GM19397 (cell line): ENCODE measurements at regions not wholly inside any gene's neighbourhood (a gene's known extent, or its start where the extent isn't known, plus 50 kb on each side); places are given as distances from the start of the nearest gene placed in this dataset.
A peak's percentile ranks its signal among the peaks of the same experiment; 100 is the strongest.
"Not testable (repeated sequence)": the region's sequence is repeated elsewhere in the genome, so short reads cannot be mapped to it uniquely, and the experiment has no call there.

ENCODE experiments used
- ATAC-seq: cut with Tn5 transposase; IDR thresholded peaks from one replicate; pipeline ENCODE4 v1.9.1; 2021; ENCODE audit warnings: mild to moderate bottlenecking, moderate library complexity; ENCODE audit not compliant: unreplicated experiment

DNA sequence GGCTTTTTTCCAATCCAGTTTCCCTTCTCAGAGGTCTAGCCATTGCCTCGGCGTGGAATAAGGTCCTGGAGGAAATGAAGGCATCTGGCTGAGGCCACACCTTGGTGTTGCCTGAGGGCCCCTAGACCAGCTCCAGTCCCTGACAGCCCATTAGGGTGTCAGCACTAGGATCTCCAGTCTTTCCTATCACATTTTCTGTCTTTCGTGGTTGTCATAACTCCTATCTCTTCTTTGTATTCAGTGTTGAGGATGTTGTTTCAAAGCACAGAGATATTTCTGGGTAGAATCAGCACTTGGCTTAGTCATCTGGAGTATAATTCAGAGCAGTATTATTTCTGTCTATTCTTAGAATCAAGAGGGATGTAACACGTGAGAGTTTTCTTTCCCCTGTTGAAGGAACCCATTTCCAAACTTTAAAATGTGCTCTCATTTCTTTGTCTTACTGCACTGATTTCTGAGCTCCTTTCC lies 844.3 kb downstream of the KCNT2 start:
- no peak for ATAC-seq

DNA sequence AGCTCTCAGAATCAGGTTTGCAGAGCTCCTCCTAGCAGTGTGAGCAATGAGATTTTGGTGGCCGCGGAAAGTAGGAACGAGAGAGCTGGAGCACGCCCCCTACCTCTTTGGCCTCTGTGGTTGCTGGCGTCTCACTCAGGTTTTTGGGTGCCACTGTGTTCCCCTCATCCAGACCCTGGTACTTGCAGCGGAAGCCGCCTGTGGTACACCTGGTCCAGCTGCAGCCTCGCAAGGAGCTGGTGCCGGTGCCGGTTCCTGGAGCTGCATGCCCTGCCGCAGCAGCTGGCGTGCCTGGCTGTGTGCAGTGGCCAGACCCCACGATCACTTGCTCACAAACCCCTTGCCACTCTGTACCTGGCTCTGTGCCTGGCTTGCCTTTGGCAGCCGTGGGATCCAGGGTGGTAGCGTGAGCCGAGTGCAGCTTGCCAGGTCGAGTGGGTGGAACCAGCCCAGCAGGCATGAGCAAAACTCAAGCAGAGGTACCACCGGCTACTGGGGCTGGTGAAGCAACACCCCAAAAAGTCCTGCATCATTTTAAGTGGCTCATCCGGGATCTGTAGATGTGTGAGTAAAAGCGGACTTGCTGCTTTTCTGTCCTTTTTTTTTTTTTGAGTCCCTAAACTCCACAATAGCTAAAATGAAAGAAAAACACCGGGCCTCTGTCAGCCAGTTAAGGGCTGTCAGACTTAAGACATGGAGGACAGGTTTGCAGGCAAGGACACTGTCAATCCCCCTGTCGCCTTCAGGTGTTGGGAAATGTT lies 844.9 kb downstream of the KCNT2 start:
- no peak for ATAC-seq

DNA sequence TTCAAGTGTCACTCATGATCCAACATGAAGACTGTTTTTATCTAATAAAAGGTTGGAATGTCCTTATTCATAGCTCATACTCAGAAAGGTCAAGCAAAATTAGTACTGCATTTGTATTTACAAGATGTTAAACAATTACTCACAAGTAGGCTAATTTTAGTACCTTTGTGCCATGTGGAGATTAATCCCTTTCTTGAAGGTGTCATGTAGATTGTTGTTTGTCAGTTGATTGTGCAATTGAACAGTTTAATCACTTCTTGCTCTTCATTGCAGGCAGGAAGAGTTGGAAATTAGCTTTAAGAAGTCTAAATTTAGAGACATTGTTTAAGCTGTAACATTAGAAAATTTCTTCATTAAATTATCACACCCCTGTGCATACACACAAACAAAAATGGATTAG lies 847.1 kb downstream of the KCNT2 start:
- ATAC-seq, result no peak

DNA sequence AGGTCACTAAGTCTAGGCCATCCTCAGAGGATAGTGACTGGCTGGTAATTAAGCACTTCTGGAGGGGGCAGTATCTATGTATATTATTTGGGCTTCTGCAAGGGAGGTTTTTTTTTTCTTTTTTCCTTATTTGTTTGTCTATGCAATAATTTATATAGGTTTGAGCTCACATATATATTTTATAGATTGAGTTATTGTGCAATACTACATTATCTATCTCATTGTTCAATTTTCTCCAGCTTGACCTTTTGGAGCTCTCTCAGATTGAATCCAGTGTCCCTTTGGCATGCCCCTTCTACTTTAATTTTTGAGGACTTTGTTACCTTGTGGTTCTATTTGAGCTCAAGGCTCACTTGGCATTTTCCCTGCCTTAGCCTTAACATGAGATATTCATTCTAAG lies 852.1 kb downstream of the KCNT2 start:
- ATAC-seq, result no peak

DNA sequence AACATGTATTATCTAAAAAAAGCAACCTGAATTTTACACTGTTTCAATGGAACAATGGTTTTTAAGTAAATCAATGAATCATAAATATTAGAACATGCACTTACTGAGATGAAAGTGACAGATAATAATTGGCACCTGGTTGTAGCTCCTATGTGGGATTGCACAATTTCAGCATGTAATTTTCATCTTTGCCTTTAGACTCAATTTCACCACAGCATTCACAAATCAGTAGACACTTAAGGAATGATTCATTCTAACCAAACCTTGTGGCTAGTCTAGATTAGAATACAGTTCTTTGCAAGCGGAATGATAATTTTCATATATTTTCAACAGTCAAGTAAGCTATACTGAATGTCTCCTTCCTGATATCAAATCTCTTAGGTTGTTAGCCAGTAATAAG lies 853.4 kb downstream of the KCNT2 start:
- no peak for ATAC-seq

DNA sequence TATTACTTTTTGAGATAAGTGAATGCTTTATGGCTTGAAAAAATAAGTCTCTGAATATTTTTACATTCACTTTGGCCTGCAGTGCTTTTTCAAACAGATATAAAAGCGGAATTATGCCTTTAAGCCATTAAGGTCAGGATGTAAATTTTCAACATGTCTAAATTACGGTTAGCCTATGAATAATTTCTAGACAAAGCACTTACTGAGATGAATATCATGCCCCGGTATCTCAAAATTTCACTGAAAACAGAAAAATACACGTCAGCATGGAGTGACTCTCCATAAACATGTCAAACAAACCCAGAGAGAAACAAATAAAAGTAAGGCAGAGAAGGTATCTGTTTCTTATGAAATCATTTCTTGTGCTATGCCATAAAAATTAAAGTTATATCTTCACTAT lies 853.9 kb downstream of the KCNT2 start:
- ATAC-seq, result no peak

DNA sequence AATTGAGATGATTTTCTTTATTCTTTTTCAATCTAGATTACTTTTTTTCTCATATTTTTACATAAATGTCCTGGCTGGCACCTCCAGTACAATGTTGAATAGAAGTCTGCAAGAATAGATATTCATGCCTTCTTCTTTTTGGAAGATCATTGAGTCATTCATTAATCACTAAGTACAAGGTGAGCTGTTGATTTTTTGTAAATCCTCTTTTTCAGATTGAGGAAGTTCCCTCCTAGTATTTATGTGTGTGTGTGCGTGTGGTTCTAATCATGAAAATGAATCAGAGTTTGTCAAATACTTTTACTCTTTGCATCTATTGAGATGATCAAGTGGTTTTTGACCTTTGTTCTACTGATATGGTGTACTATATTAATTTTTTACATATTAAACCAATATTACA lies 859.3 kb downstream of the KCNT2 start:
- no peak for ATAC-seq

DNA sequence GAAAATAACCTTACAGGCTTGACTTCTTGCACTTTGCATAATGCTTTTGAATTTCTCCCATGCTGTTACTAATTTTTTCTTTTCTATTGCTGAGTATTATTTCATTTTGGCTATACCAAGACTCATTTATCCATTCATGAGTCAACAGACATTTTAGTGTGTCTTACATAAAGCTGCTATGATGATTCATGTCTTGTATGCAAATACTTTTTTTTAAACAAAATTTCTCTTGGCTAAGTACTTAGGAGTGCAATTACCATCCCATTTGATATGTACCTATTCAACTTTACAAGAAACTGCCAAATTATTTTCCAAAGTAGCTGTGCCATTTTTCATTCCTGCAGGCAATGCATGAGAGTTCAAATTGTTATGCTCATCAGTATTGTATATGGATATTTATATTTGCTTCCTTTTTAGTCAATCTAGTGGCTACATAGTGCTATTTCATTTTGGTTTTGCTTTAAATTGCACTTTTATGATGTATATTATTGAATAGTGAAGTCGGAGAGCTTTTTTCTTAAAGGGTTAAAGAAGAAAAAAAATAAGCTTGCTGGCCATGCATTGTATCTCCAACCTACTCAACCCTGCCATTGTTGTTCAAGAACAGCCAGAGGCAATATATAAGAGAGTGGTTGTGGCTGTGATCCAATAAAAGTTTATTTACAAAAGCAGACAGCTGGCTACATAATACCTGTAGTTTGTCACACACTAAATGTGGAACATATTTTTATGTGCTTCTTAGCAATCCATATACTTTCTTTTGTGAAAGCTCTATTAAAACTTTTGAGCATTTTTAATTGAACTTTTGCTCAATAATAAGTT lies 862.8 kb downstream of the KCNT2 start:
- no peak for ATAC-seq

DNA sequence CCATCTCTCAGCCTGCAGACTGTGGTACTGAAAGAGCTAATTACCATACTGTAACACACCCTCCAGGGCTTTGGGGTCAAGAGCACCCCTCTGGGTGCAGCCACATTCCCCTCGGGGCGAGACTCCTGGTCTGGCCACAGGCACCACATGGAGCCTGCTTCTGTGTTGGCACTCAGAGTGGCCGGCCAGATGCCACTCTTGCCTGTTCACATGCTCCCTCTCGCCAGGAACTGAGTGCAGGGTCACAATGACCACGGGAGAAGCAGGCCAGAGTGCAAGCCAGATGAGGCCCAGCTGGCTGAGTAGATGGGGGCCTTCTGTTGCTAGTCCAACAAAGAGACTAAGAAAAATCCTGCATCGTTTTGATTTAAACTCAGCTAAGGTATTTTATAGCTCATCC lies 864.0 kb downstream of the KCNT2 start:
- no peak for ATAC-seq

DNA sequence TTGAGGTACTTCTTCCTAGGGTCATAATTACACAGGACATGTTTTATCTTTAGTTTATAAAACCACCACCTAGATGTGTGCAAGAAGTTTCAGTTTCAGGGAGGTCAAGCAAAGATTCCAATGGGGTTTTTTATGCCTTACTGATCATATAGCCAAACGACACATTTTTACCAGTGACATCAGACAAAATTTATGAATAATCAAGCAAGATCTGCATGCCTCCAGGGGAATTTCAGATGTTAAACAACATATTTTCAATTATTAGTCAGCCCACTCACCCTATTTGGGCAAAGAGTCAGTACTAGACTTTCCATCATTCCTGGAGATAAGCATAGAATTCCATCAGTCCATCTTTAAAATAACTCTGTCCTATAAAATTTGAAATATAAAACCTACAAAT lies 867.4 kb downstream of the KCNT2 start:
- ATAC-seq, result no peak

DNA sequence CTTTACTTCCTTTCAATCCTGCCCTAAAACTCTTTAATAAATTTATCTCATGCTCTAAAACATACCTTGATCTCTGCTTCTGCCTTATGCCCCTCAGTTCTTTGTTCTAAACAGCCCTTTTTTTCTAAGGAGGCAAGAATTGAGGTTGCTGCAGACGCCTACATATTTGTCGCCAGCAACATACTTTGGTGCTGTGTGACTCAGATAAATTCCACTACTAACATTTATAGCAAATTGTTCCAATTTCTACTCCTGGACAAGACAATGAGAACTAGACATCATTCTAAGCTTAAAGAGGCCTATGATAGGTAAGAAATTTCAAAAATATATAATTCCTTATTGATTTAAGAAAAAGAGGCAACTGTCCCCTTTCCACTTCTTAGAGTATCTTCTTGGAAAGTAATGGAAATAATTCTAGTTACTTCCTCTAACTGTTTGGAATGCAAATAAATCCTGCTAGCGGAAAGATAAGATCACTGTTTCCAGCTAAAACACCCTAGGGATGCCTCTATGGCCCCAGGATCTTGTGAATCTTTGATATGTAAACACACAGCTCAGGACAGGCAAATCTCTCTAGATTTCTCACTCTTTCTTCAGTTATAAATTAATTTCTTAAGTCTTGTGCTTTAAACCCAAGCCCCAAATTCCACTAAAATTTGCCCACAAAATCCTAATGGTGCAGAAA lies 869.1 kb downstream of the KCNT2 start:
- ATAC-seq, result no peak

DNA sequence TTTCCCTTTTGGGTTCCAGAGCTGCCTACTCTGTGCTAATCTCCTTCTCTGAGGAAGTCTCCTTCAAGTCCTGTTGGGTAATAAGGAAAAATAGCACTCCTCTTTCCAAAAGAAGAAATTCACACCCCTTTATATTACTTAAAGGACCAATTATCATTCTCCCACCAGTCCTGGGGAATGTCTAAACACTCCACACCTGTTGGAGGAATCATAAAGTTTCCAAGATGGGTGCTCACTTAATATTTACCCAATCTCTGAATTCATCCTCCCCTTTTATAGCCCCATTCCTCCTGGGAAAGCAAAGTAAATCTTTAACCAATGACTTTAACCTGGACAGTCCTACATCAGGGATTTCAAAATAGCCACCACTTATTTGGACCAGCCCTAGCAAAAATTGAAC lies 873.1 kb downstream of the KCNT2 start:
- no peak for ATAC-seq

DNA sequence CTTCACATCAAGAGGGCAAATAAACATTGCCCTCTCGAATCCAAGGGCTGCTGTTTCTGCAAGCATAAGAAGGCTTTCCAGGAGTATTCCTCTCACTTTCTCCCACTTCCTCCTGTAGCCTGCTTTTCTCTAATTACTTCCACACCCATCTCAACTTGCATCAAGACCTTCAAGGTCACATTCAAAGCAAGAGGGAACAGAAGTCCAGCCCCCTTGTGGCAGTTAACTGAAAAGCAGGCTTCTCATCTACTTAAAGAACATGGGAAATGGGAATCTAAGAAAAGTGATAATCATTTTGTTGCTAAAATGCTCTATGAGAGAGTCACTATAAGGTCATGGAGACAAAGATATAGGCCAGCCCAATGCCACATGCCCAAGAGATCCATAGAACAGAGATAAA lies 874.4 kb downstream of the KCNT2 start:
- ATAC-seq, result peak; percentile 57

DNA sequence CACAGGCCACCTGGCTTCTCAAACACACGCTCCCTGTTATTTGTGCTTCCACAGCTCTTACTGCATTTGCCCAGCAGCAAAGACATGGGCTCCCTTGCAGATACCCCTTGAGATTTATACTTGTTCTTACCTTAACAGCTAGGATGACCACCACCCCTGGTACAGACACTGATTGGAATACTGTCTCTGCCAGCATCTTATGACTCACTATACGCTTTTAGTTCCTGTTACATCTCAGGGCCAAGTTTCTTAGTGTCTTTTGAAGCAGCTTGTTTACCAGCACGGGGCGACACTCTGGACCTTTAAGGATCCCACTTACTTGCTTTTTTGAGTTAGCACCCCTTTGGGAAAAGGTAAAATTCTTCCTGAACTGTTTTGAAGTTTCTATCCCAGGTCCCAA lies 874.8 kb downstream of the KCNT2 start:
- ATAC-seq, result no peak

DNA sequence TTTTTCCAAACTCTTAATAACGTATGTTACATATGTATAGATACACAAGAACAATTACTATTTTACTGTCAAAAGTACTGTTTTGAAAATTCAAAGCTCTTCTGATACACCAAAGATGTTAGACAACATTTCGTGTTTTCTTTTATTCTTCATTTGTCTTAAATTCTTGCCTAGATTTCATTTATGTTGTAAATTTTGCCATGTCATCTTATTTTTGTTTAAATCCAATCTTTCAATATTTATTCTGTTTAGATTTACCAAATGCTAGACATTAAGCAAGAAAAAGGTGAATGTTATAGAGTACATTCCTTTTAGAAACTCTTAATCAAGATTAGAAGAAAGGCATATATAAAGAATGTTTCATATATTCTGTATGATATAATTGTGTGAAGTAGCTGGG lies 876.9 kb downstream of the KCNT2 start:
- ATAC-seq, result no peak

DNA sequence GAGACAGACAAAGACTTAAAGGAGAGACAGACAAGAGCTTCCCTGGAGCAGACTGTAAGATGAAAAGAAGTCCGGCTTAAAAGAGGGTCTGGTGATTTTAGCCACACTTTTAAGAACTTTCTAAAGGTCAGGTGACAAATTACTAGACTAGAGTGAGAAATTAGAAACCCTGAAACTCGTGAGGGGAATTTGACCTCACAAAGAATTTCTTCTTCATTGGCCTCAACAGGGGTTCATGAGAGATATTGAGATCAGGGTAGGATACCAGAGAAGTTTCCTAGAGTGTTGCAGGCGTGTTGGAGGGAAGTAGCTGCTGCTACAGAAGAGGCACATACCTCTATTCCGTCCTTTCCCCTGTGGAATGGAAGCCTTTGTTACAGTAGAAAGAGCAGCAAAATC lies 884.4 kb downstream of the KCNT2 start:
- ATAC-seq, result no peak

DNA sequence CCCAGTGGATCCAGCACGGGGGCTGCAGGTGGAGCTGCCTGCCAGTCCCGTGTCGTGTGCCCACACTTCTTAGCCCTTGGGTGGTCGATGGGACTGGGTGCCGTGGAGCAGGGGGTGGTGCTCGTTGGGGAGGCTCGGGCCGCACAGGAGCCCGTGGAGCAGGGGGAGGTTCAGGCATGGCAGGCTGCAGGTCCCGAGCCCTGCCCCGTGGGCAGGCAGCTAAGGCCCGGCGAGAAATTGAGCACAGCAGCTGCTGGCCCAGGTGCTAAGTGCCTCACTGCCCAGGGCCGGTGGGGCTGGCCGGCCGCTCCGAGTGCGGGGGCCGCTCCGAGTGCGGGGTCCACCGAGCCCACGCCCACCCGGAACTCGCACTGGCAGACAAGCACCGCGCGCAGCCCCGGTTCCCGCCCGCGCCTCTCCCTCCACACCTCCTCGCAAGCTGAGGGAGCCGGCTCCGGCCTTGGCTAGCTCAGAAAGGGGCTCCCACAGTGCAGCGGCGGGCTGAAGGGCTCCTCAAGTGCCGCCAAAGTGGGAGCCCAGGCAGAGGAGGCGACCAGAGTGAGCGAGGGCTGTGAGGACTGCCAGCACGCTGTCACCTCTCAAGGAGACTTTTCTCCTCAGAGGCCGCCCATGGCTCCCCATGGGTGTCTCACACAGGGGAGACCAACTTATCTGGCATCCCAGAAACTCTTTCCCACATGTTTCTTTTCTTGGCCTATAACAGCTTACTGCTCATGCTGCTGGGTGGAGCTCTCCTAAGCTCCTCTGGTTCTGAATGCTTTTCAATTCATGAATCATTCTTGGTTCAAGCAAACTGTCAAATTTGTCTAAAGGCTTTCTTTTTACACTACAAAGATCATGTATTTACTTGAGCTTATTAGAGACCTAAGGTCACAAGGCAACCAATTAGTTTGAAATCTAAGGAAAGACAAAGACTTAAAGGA lies 885.1 kb downstream of the KCNT2 start:
- ATAC-seq, result not testable (repeated sequence)

DNA sequence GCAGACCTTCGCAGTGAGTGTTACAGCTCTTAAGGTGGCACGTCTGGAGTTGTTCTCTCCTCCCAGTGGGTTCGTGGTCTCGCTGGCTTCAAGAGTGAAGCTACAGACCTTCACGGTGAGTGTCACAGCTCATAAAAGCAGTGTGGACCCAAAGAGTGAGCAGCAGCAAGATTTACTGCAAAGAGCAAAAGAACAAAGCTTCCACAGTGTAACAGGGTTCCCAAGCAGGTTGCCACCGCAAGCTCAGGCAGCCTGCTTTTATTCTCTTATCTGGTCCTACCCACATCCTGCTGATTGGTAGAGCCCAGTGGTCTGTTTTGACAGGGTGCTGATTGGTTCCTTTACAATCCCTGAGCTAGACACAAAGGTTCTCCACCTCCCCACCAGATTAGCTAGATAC lies 886.1 kb downstream of the KCNT2 start:
- ATAC-seq, result not testable (repeated sequence)

DNA sequence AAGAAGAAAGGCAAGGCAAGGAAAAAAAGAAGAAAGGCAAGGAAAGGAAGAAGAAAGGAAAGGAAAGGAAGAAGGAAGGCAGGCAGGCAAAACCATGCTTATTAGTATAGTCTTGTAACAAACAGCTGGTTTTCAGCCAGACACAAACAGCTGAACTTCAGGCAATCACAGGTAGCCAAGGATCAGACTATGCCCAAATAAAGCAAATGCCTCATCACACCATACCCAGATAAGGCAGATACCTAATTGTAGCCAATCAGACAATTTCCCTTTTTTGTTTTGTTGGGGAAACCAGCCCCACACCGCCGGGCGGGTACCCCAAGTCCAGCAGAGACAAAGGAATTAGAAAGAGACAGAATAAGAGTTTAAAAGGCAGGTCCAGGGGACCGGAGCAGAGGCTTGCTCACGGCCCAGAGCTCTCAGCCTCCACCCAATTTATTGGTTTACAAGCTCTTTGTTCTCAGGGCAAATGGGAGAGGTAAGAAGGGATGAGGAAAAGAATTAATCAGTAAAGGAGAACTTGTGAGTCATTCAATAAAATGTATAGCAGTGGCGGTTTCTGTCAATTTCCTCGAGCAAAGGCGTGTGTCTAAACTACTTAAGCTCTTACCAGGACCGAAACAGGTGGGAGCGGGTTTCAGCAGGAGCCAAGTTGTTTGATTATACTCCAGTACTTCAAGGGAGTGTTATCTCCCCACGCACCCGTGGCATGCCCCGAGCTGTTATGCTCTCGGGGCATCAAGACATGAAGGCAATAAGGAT lies 886.8 kb downstream of the KCNT2 start:
- no peak for ATAC-seq

DNA sequence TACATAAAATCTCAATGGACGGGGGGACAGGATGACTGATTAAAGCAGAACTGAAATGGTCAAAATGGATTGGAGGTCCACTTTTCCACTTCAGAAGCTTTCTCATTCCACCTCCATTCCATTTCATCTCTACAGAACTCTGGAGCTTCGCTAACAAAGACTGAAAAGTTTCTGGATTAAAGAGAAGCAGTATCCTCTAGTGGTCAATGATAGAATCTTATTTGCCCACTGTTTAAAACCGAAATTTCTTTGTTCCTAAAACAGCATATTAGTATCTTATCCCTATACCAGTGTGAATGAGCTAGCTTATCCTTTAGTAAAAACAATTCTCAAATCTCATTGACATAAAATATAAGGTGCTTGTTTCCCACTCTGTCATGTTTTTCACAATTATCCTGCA lies 890.6 kb downstream of the KCNT2 start:
- ATAC-seq, result no peak
